GM19023 (cell line): ENCODE measurements at regions not wholly inside any gene's neighbourhood (a gene's known extent, or its start where the extent isn't known, plus 50 kb on each side); places are given as distances from the start of the nearest gene placed in this dataset.

Source experiments
- ATAC-seq: cut with Tn5 transposase; IDR thresholded peaks from one replicate; pipeline ENCODE4 v1.9.1; 2021; ENCODE audit warnings: mild to moderate bottlenecking, moderate library complexity; ENCODE audit not compliant: unreplicated experiment

- ATAC-seq = peak; percentile 94
These were observed 82.9 kb upstream of the C1QTNF9B start for GRCh38 chr13:23980160-23980551.

GRCh38 chr13:23983671-23984070 lies 86.4 kb upstream of the C1QTNF9B start:
- no peak for ATAC-seq

GRCh38 chr13:23984546-23984945 lies 87.2 kb upstream of the C1QTNF9B start:
- ATAC-seq = no peak

GRCh38 chr13:23985060-23985459 lies 87.8 kb upstream of the C1QTNF9B start:
- no peak for ATAC-seq

- no peak for ATAC-seq
These were observed 88.5 kb upstream of the C1QTNF9B start for GRCh38 chr13:23985839-23986238.

- no peak for ATAC-seq
These were observed 89.3 kb upstream of the C1QTNF9B start for GRCh38 chr13:23986619-23987018.

GRCh38 chr13:23987331-23987894 lies 90.1 kb upstream of the C1QTNF9B start:
- ATAC-seq = no peak

- no peak for ATAC-seq
These were observed 91.3 kb upstream of the C1QTNF9B start for GRCh38 chr13:23988546-23989122.

- ATAC-seq = no peak
These were observed 93.2 kb upstream of the C1QTNF9B start for GRCh38 chr13:23990455-23990854.

GRCh38 chr13:23991119-23991518 lies 93.8 kb upstream of the C1QTNF9B start:
- ATAC-seq = no peak

GRCh38 chr13:23992781-23993679 lies 95.7 kb upstream of the C1QTNF9B start:
- ATAC-seq = no peak

- no peak for ATAC-seq
These were observed 96.3 kb upstream of the C1QTNF9B start for GRCh38 chr13:23993680-23993985.

GRCh38 chr13:23995283-23996073 lies 98.2 kb upstream of the C1QTNF9B start:
- ATAC-seq = no peak

- no peak for ATAC-seq
These were observed 99.2 kb upstream of the C1QTNF9B start for GRCh38 chr13:23996456-23996855.

GRCh38 chr13:23999424-23999823 lies 102.1 kb upstream of the C1QTNF9B start:
- no peak for ATAC-seq

GRCh38 chr13:24002206-24002815 lies 105.0 kb upstream of the C1QTNF9B start:
- ATAC-seq = no peak

GRCh38 chr13:24004142-24004899 lies 107.0 kb upstream of the C1QTNF9B start:
- ATAC-seq = no peak

GRCh38 chr13:24004971-24005370 lies 107.7 kb upstream of the C1QTNF9B start:
- ATAC-seq = no peak

GRCh38 chr13:24005755-24006281 lies 108.5 kb upstream of the C1QTNF9B start:
- peak; percentile 78 for ATAC-seq
